ENCODE measurements at regions not wholly inside any gene's neighbourhood (a gene's known extent, or its start where the extent isn't known, plus 50 kb on each side); places are given as distances from the start of the nearest gene placed in this dataset.

- Mint-ChIP-seq H3K36me3 (no peaks in the 10 kb centered on the region), H3K9me3 (peaks cover 2 to 11% (median 3%) of the 10 kb centered on the region in 7 donors), H3K27ac (no peak overlapping the region), H3K4me1 (no peaks in the 10 kb centered on the region), H3K27me3 (ENCODE audit: low read depth in 3 of 3) (no peaks in the 10 kb centered on the region), H3K4me3 (no peak overlapping the region)
- Histone ChIP-seq H4K20me1 (ENCODE audit: insufficient read depth, low read length) (no peaks in the 10 kb centered on the region), H3K79me2 (ENCODE audit: insufficient read depth, low read length) (no peaks in the 10 kb centered on the region), H3K4me1 (ENCODE audit: control insufficient read depth in 1 of 2, insufficient read depth in 2 of 2, low read length in 2 of 2) (no peaks in the 10 kb centered on the region), H3K27me3 (ENCODE audit: control insufficient read depth in 2 of 2, insufficient read depth in 2 of 2, low read length in 2 of 2) (no peaks in the 10 kb centered on the region), H2AFZ (ENCODE audit: insufficient read depth, low read depth, low read length, poor library complexity, severe bottlenecking) (no peak overlapping the region), H3K4me3 (replicated peaks in 1 of 3; ENCODE audit: low read depth in 2 of 3, low read length in 3 of 3) (no peak overlapping the region), H3K9ac (ENCODE audit: insufficient read depth, low read length, poor library complexity, severe bottlenecking) (no peak overlapping the region), H3K27ac (ENCODE audit: low read depth in 1 of 2, low read length in 2 of 2) (no peak overlapping the region), H3K4me2 (replicated peaks; ENCODE audit: extremely low read depth, low read length, poor library complexity, severe bottlenecking) (no peak overlapping the region), H3K36me3 (replicated peaks in 1 of 2; ENCODE audit: control insufficient read depth in 1 of 2, insufficient read depth in 2 of 2, low read length in 2 of 2) (no peaks in the 10 kb centered on the region), H3K9me3 (replicated peaks in 1 of 2; ENCODE audit: control insufficient read depth in 1 of 2, insufficient read depth in 1 of 2, low read length in 2 of 2) (peaks cover 7 to 12% of the 10 kb centered on the region in 2 donors)
- DNase-seq = no peak
- intact Hi-C loops (cut with micrococcal nuclease) = no loop called here
- WGBS (ENCODE audit: insufficient coverage) = no CpG with 5 or more reads among the region's 2 CpGs
- no peak for TF ChIP-seq CTCF (IDR thresholded peaks at IDR 0.05)
Observed at GRCh38 chr3:95154766-95155165, 1091.9 kb downstream of the NSUN3 start.

- Mint-ChIP-seq H3K36me3 (no peaks in the 10 kb centered on the region), H3K27me3 (ENCODE audit: low read depth in 3 of 3) (no peaks in the 10 kb centered on the region), H3K27ac (no peak overlapping the region), H3K4me1 (no peaks in the 10 kb centered on the region), H3K9me3 (peaks cover 0 to 10% (median 4%) of the 10 kb centered on the region in 7 donors), H3K4me3 (no peak overlapping the region)
- DNase-seq = no peak
- Histone ChIP-seq H3K79me2 (ENCODE audit: insufficient read depth, low read length) (no peaks in the 10 kb centered on the region), H3K27ac (ENCODE audit: low read depth in 1 of 2, low read length in 2 of 2) (no peak overlapping the region), H3K27me3 (ENCODE audit: control insufficient read depth in 2 of 2, insufficient read depth in 2 of 2, low read length in 2 of 2) (no peaks in the 10 kb centered on the region), H4K20me1 (ENCODE audit: insufficient read depth, low read length) (no peaks in the 10 kb centered on the region), H3K36me3 (replicated peaks in 1 of 2; ENCODE audit: control insufficient read depth in 1 of 2, insufficient read depth in 2 of 2, low read length in 2 of 2) (no peaks in the 10 kb centered on the region), H3K4me3 (replicated peaks in 1 of 3; ENCODE audit: low read depth in 2 of 3, low read length in 3 of 3) (no peak overlapping the region), H3K9me3 (replicated peaks in 1 of 2; ENCODE audit: control insufficient read depth in 1 of 2, insufficient read depth in 1 of 2, low read length in 2 of 2) (peaks cover 0 to 3% of the 10 kb centered on the region in 2 donors), H3K4me2 (replicated peaks; ENCODE audit: extremely low read depth, low read length, poor library complexity, severe bottlenecking) (no peak overlapping the region), H3K4me1 (ENCODE audit: control insufficient read depth in 1 of 2, insufficient read depth in 2 of 2, low read length in 2 of 2) (no peaks in the 10 kb centered on the region), H2AFZ (ENCODE audit: insufficient read depth, low read depth, low read length, poor library complexity, severe bottlenecking) (no peak overlapping the region), H3K9ac (ENCODE audit: insufficient read depth, low read length, poor library complexity, severe bottlenecking) (no peak overlapping the region)
- no peak for TF ChIP-seq CTCF (IDR thresholded peaks at IDR 0.05)
- intact Hi-C loops (cut with micrococcal nuclease) = no loop called here
- no CpG with 5 or more reads among the region's 1 CpG for WGBS (ENCODE audit: insufficient coverage)
Observed at GRCh38 chr3:95162794-95163193, 1099.9 kb downstream of the NSUN3 start.

All from CD14-positive monocyte (primary cell).